GM23338 (cell line): ENCODE measurements at regions not wholly inside any gene's neighbourhood (a gene's known extent, or its start where the extent isn't known, plus 50 kb on each side); places are given as distances from the start of the nearest gene placed in this dataset.

Experiments used
- CREB1 ChIP-seq: fragments of 250-450 bp; sonication (Bioruptor Pico); IDR thresholded peaks from 2 replicates; pipeline ENCODE4 v1.5.0; 2020; ENCODE audit warnings: low read depth, mild to moderate bottlenecking, moderate library complexity
- EZH2 ChIP-seq: fragments of 200-600 bp; sonication (generic); IDR thresholded peaks from one replicate; pipeline ENCODE4 v1.8.0; 2017; ENCODE audit warnings: antibody characterized with exemption, mild to moderate bottlenecking, low read depth; ENCODE audit not compliant: unreplicated experiment
- EZH2phosphoT487 ChIP-seq: fragments of 200-600 bp; sonication (generic); IDR thresholded peaks from one replicate; pipeline ENCODE4 v1.8.1; 2018; ENCODE audit warnings: antibody characterized with exemption; ENCODE audit not compliant: unreplicated experiment
- JUNB ChIP-seq: IDR thresholded peaks from one replicate; pipeline ENCODE4 v1.6.1; 2016; ENCODE audit warnings: antibody characterized with exemption; ENCODE audit not compliant: unreplicated experiment
- NANOG ChIP-seq: IDR thresholded peaks from 2 replicates; pipeline ENCODE4 v1.6.1; 2016; ENCODE audit warnings: antibody characterized with exemption, borderline replicate concordance
- POLR2AphosphoS5 ChIP-seq: IDR thresholded peaks from 2 replicates; pipeline ENCODE4 v1.6.1; 2016; ENCODE audit warnings: antibody characterized with exemption, low read depth
- ZNF114 ChIP-seq: fragments of 250-450 bp; sonication (Bioruptor Pico); IDR thresholded peaks from 2 replicates; pipeline ENCODE4 v1.5.0; 2020; ENCODE audit warnings: mild to moderate bottlenecking, moderate library complexity
- TF ChIP-seq, protein P1 (sequence below), 2 experiments: fragments of 200-600 bp in 1 of 2; sonication (generic) in 1 of 2; conservative IDR thresholded peaks; 2 replicates each; pipeline versions ENCODE4 v1.5.1 to v1.6.1; 2016 to 2017; ENCODE audit warnings: antibody characterized with exemption in 2 of 2, low read depth in 2 of 2, mild to moderate bottlenecking in 2 of 2, moderate library complexity in 1 of 2
- TF ChIP-seq, protein P2 (sequence below): fragments of 250-450 bp; sonication (Bioruptor Pico); IDR thresholded peaks from 2 replicates; pipeline ENCODE4 v1.5.0; 2020; ENCODE audit warnings: mild to moderate bottlenecking, moderate library complexity
- TF ChIP-seq, protein P3 (sequence below): IDR thresholded peaks from one replicate; pipeline ENCODE4 v1.6.1; 2018; ENCODE audit warnings: antibody characterized with exemption; ENCODE audit not compliant: unreplicated experiment
- TF ChIP-seq, protein P4 (sequence below): IDR thresholded peaks from 2 replicates; pipeline ENCODE4 v1.6.1; 2016; ENCODE audit warnings: antibody characterized with exemption

DNA sequence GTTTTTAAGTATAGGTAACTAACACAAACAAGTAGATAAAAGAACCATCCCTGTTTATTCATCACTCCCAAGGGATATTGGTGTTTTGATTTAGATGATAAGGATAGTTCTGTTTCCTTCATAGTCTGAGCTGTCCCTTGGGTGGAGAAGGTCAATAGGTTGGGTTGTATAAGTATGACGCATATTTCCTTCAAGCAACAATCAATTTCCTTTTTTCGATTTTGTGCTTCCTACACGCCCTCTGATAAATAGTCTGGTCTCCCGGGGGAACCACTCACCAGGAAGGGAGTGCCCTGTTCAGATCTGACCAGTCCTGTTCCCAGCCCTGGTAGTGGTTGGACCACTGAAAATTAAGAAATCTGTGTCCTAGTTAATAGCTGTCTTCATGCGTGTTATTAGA, 378.8 kb upstream of the FAR2 start:
- TF ChIP-seq, protein P1, sequence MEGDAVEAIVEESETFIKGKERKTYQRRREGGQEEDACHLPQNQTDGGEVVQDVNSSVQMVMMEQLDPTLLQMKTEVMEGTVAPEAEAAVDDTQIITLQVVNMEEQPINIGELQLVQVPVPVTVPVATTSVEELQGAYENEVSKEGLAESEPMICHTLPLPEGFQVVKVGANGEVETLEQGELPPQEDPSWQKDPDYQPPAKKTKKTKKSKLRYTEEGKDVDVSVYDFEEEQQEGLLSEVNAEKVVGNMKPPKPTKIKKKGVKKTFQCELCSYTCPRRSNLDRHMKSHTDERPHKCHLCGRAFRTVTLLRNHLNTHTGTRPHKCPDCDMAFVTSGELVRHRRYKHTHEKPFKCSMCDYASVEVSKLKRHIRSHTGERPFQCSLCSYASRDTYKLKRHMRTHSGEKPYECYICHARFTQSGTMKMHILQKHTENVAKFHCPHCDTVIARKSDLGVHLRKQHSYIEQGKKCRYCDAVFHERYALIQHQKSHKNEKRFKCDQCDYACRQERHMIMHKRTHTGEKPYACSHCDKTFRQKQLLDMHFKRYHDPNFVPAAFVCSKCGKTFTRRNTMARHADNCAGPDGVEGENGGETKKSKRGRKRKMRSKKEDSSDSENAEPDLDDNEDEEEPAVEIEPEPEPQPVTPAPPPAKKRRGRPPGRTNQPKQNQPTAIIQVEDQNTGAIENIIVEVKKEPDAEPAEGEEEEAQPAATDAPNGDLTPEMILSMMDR (conservative IDR thresholded peaks at IDR 0.05; ENCODE audit: low read depth in 2 of 2) = no peak
- no peak for TF ChIP-seq CREB1
- TF ChIP-seq POLR2AphosphoS5 = no peak
- no peak for TF ChIP-seq EZH2phosphoT487
- TF ChIP-seq NANOG = no peak
- TF ChIP-seq, protein P2, sequence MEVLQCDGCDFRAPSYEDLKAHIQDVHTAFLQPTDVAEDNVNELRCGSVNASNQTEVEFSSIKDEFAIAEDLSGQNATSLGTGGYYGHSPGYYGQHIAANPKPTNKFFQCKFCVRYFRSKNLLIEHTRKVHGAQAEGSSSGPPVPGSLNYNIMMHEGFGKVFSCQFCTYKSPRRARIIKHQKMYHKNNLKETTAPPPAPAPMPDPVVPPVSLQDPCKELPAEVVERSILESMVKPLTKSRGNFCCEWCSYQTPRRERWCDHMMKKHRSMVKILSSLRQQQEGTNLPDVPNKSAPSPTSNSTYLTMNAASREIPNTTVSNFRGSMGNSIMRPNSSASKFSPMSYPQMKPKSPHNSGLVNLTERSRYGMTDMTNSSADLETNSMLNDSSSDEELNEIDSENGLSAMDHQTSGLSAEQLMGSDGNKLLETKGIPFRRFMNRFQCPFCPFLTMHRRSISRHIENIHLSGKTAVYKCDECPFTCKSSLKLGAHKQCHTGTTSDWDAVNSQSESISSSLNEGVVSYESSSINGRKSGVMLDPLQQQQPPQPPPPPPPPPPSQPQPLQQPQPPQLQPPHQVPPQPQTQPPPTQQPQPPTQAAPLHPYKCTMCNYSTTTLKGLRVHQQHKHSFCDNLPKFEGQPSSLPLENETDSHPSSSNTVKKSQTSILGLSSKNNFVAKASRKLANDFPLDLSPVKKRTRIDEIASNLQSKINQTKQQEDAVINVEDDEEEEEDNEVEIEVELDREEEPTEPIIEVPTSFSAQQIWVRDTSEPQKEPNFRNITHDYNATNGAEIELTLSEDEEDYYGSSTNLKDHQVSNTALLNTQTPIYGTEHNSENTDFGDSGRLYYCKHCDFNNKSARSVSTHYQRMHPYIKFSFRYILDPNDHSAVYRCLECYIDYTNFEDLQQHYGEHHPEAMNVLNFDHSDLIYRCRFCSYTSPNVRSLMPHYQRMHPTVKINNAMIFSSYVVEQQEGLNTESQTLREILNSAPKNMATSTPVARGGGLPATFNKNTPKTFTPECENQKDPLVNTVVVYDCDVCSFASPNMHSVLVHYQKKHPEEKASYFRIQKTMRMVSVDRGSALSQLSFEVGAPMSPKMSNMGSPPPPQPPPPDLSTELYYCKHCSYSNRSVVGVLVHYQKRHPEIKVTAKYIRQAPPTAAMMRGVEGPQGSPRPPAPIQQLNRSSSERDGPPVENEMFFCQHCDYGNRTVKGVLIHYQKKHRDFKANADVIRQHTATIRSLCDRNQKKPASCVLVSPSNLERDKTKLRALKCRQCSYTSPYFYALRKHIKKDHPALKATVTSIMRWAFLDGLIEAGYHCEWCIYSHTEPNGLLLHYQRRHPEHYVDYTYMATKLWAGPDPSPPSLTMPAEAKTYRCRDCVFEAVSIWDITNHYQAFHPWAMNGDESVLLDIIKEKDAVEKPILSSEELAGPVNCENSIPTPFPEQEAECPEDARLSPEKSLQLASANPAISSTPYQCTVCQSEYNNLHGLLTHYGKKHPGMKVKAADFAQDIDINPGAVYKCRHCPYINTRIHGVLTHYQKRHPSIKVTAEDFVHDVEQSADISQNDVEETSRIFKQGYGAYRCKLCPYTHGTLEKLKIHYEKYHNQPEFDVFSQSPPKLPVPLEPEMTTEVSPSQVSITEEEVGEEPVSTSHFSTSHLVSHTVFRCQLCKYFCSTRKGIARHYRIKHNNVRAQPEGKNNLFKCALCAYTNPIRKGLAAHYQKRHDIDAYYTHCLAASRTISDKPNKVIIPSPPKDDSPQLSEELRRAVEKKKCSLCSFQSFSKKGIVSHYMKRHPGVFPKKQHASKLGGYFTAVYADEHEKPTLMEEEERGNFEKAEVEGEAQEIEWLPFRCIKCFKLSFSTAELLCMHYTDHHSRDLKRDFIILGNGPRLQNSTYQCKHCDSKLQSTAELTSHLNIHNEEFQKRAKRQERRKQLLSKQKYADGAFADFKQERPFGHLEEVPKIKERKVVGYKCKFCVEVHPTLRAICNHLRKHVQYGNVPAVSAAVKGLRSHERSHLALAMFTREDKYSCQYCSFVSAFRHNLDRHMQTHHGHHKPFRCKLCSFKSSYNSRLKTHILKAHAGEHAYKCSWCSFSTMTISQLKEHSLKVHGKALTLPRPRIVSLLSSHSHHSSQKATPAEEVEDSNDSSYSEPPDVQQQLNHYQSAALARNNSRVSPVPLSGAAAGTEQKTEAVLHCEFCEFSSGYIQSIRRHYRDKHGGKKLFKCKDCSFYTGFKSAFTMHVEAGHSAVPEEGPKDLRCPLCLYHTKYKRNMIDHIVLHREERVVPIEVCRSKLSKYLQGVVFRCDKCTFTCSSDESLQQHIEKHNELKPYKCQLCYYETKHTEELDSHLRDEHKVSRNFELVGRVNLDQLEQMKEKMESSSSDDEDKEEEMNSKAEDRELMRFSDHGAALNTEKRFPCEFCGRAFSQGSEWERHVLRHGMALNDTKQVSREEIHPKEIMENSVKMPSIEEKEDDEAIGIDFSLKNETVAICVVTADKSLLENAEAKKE (CRISPR knock-in tag) = no peak
- no peak for TF ChIP-seq EZH2
- TF ChIP-seq, protein P3, sequence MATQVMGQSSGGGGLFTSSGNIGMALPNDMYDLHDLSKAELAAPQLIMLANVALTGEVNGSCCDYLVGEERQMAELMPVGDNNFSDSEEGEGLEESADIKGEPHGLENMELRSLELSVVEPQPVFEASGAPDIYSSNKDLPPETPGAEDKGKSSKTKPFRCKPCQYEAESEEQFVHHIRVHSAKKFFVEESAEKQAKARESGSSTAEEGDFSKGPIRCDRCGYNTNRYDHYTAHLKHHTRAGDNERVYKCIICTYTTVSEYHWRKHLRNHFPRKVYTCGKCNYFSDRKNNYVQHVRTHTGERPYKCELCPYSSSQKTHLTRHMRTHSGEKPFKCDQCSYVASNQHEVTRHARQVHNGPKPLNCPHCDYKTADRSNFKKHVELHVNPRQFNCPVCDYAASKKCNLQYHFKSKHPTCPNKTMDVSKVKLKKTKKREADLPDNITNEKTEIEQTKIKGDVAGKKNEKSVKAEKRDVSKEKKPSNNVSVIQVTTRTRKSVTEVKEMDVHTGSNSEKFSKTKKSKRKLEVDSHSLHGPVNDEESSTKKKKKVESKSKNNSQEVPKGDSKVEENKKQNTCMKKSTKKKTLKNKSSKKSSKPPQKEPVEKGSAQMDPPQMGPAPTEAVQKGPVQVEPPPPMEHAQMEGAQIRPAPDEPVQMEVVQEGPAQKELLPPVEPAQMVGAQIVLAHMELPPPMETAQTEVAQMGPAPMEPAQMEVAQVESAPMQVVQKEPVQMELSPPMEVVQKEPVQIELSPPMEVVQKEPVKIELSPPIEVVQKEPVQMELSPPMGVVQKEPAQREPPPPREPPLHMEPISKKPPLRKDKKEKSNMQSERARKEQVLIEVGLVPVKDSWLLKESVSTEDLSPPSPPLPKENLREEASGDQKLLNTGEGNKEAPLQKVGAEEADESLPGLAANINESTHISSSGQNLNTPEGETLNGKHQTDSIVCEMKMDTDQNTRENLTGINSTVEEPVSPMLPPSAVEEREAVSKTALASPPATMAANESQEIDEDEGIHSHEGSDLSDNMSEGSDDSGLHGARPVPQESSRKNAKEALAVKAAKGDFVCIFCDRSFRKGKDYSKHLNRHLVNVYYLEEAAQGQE = no peak
- TF ChIP-seq, protein P4, sequence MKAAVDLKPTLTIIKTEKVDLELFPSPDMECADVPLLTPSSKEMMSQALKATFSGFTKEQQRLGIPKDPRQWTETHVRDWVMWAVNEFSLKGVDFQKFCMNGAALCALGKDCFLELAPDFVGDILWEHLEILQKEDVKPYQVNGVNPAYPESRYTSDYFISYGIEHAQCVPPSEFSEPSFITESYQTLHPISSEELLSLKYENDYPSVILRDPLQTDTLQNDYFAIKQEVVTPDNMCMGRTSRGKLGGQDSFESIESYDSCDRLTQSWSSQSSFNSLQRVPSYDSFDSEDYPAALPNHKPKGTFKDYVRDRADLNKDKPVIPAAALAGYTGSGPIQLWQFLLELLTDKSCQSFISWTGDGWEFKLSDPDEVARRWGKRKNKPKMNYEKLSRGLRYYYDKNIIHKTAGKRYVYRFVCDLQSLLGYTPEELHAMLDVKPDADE = no peak
- TF ChIP-seq JUNB = no peak
- no peak for TF ChIP-seq ZNF114 (CRISPR knock-in tag)
